ENCODE measurements at regions not wholly inside any gene's neighbourhood (a gene's known extent, or its start where the extent isn't known, plus 50 kb on each side); places are given as distances from the start of the nearest gene placed in this dataset.
"Not testable (repeated sequence)": the region's sequence is repeated elsewhere in the genome, so short reads cannot be mapped to it uniquely, and the experiment has no call there.

DNA sequence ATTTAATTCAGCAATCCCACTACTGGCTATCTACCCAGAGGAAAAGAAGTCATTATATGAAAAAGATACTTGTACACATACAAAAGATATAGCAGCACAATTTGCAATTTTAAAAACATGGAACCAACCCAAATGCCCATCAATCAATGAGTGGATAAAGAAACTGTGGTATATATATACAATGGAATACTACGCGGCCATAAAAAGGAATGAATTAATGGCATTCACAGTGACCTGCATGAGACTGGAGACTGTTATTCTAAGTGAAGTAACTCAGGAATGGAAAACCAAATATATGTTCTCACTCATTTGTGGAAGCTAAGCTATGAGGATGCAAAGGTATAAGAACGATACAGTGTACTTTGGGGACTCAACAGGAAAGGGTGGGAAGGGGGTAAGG lies 102.8 kb upstream of the KCNMA1 start:
- DNase-seq = not testable (repeated sequence)

GRCh38 chr10:77738496-77739158 lies 101.0 kb upstream of the KCNMA1 start:
- DNase-seq = peak; percentile 2

GRCh38 chr10:77737608-77738007 lies 100.0 kb upstream of the KCNMA1 start:
- DNase-seq = no peak

DNA sequence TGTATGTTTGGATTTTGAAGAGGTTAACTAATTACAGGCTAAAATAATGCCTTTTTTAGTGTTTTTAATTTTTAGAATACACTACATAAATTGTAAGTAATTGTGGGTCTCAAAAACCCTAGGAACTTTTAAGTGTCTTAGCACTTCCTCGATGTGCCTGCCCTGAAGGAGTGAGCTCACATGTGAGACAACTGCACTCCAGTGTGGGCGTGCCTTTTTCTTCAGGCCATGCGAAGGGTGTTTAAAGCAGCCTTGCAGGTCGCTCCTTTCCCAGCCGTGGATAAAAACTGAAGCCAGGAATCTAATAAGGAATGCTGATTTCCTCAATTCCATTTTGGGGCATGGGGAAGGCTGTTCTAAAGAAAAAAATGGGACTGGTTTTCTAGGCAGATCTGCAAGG lies 97.5 kb upstream of the KCNMA1 start:
- DNase-seq = not testable (repeated sequence)

- no peak for DNase-seq
These were observed 94.8 kb upstream of the KCNMA1 start for GRCh38 chr10:77732213-77733003.

DNA sequence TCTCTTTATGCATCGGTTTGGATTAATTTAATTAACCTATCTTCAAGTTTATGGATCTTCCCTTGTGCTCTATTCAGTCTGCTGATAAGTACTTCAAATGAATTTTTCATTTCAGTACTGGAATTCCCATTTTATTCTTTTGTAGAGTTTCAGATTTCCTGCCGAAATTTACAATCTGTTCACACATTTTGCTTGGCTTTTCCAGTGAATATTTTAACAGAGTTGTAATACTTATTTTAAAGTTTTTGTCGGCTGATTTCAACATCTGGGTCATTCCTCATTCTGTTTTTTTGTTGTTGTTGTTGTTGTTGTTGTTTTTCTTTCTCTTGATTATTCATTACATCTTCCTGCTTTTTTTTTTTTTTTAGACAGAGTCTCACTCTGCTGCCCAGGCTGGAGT lies 89.9 kb upstream of the KCNMA1 start:
- no peak for DNase-seq

DNA sequence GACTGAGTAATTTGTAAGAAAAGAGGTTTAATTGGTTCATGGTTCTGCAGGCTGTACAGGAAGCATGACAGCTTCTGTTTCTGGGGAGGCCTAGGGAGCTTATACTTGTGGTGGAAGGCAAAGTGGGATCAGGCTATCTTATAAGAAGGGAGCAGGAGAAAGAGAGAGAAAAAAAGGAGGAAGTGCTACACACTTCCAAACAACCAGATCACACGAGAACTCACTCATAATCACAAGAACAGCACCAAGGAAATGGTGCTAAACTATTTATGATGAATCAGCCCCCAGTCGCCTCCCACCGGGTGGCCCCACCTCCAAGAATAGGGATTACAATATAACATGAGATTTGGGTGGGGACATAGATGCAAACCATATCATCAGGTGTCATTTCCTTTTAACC lies 89.1 kb upstream of the KCNMA1 start:
- no peak for DNase-seq

GRCh38 chr10:77726301-77726700 lies 88.7 kb upstream of the KCNMA1 start:
- DNase-seq = no peak

DNA sequence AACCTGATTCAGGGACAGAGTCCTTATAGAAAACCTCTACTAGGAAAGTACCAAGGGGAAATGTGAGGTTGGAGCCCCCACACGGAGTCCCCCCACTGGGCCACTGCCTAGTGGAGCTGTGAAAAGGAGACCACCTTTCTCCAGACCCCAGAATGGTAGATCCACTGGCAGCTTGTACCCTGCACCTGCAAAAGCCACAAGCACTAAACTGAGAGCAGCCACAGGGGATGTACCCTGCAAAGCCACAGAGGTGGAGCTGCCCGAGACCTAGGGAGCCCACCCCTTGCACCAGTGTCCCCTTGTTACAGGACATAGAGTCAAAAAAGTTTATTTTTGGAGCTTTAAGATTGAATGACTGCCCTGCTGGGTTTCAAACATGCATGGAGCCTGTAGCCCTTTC lies 87.2 kb upstream of the KCNMA1 start:
- no peak for DNase-seq

GRCh38 chr10:77723376-77723775 lies 85.8 kb upstream of the KCNMA1 start:
- DNase-seq = no peak

- DNase-seq = peak; percentile 40
These were observed 85.3 kb upstream of the KCNMA1 start for GRCh38 chr10:77722956-77723355.

GRCh38 chr10:77721815-77722214 lies 84.2 kb upstream of the KCNMA1 start:
- peak; percentile 2 for DNase-seq

DNA sequence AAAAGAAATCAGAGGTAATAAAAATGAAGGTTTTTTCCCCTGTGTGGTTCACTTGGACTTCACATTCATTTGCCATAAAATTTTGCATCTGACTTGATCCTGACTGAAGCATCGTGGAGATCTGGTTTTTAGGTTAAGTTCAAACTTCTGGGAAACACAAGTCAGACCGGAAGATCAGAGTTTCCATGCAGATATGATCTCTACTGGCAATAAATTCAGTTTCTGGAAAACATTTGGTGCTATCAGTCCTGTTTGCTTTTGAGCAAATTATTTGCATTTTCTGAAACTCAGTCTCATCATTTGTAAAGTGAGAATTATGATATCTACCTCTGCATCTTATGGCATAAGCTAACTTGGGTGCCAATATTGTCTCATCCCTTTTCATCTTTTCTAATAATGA lies 81.3 kb upstream of the KCNMA1 start:
- DNase-seq = no peak

DNA sequence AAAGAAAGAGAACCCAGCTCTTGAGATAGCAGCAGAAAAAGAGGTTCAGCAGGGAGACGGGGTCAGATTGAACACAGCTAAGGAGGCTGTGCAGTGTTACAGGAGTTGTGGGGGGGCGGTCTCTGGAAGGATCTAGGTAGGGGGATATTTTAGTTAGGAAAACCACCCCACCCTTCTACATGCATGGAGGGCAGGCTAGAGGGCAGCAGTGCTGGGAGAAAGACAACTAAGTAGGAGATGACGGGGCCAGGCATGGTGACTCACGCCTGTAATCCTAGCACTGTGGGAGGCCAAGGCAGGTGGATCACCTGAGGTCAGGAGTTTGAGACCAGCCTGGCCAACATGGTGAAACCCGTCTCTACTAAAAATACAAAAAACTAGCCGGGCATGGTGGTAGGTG lies 80.7 kb upstream of the KCNMA1 start:
- not testable (repeated sequence) for DNase-seq

DNA sequence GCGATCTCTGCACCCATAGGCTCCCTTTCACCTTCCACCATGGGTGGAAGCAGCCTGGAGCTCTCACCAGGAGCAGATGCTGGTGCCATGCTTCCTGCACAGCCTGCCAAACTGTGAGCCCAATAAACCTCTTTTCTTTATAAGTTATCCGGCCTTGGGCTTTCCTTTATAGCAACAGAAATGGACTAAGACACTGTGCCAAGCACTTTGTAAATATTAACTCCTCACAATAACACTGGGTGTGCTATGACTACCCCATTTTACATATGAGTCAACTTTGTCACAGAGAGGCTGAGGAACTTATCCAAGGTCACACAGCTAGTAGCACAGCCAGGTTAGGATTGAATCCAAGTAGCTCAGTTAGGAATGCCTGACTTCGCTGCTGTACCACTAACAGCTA lies 79.7 kb upstream of the KCNMA1 start:
- DNase-seq = no peak

- DNase-seq = peak; percentile 75
These were observed 79.1 kb upstream of the KCNMA1 start for GRCh38 chr10:77716458-77717317.

- no peak for DNase-seq
These were observed 77.9 kb upstream of the KCNMA1 start for GRCh38 chr10:77715536-77715935.

- no peak for DNase-seq
These were observed 77.5 kb upstream of the KCNMA1 start for GRCh38 chr10:77715088-77715487.

DNA sequence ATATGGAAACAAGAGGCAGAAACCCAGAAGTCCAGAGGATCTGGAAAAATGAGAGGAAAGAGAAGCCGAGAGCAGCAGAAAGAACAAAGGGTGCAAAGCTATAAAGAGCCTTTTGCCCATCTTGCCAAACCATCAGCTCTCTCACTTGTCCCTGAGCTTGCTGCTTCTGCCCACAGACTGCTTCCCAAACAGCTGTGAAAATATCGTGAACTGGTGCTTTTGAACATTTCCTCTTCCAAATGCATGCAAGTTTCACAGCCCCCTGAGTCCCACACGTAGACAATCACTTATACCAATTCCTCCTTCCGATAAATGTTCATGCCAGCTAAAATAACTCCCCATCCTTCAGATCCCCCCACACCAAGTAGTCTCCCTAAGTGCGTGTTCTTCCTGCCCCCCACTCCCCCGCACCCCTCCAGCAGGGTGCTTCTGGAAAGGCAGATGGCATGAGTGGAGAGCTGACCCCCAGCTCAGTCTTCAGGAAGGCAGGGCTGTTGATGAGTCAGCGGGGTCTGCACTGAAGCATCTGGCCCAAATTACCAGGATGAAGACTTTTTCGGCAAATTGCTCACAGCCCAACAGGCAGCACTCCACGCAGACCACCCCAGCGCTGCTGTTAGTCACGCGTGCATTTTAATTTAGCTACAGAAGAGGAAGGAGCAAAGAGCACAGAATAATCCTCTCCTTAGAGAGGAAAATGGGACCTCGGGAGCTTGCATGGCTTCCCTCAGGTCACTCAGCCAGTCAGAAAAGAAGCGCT lies 76.1 kb upstream of the KCNMA1 start:
- DNase-seq = no peak

DNA sequence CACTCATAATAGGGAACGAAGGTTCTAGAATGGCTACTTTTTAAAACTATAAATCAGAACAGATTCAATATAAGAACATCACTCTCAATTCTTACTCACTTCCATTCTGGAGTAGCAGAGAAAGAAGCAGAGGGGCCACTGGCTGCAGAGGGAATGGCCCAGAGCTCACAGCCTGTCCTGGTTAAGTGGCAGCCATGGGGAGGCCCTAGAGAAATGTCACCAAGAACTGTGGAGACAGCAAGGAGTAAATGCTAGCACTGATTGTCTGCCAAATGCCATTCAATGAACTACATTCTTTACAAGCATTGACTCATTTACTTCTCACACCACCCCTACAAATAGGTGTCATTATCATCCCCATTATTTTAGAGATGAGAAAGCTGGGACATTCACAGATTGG lies 74.6 kb upstream of the KCNMA1 start:
- no peak for DNase-seq

- DNase-seq = no peak
These were observed 74.1 kb upstream of the KCNMA1 start for GRCh38 chr10:77711683-77712049.

DNA sequence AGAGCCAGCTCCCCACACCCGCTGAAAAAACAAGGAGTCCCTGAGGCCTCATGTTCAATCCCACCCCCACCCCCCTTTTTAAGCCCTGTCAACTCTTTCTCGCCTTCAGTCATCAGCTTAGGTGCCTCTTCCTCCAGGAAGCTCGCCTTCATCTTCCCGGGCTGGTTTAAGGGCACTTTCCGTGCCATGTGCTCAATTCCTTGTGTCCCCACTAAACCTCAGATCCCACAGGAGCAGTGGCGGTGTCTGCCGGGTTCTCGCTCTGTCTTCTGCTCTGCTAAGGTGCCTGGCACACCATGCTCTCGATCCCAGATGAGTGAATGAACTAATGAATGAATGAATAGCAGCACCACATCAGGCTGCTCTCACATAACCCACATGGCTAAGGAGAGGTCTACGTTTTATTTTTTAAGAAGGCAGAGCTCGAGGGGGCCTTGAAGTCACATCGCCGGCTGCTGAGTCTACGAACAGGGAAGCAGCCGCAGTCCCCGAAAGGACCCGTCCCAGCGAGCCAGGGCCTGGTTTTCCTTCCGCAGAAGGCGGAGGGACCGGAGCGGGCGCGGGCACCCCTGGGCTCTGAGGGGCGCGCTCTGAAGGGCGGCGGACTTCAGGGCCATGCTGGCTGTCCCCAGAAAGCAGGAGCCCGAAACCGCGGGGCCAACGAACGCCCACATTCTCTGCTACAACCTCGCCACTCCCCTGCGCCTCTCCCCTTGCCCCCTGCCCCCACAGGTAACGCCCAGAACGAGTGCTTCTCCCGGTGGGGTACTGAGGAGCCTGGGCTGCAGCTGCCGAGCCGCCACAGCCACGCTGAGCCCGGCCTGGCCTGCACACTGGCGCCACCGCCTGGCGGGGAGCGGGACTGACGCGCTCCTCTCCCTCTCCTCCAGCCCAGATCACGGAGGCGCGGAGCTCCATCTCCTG lies 73.4 kb upstream of the KCNMA1 start:
- peak; percentile 41 for DNase-seq

Measured in NCI-H2171 treated with DMSO at 0.1 percent for 48 hours (cell line).